ENCODE measurements at regions not wholly inside any gene's neighbourhood (a gene's known extent, or its start where the extent isn't known, plus 50 kb on each side); places are given as distances from the start of the nearest gene placed in this dataset.

DNA sequence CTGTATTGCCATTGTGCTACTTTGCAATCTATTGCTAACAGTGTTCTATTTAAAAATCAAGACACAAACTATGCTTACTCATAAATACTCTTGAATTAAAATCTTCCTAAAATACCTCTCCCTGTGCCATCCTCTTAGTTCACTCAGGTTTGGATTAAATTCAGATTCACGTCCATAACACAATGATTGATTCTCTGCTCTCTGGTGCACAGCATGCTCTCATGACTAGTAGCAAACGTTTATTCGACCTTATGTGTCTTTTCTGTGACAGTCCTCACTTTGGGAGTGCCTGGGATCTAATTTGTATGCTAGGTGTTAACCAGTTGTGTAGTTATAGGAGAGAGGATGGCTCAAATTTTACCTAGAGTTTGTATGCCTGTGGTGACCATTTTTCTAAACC lies 270.4 kb upstream of the FKBP1C start:
- H3K14ac ChIP-seq (replicated peaks; ENCODE audit: low read depth, low read length): no peak overlapping the region
- no peak overlapping the region for H3K4ac ChIP-seq (ENCODE audit: low read depth, low read length)
- H2BK15ac ChIP-seq (ENCODE audit: low read depth, low read length): no peak overlapping the region
- no peak overlapping the region for H2AK9ac ChIP-seq (replicated peaks; ENCODE audit: low read depth, low read length, poor library complexity)
- POLR2A ChIA-PET (ENCODE audit: unreplicated experiment): no interaction called here
- no peak overlapping the region for H2AFZ ChIP-seq (replicated peaks; ENCODE audit: low read length, poor library complexity)
- H3K9ac ChIP-seq (ENCODE audit: low read depth, low read length): no peak overlapping the region
- DNase-seq: no peak
- no peak for TF ChIP-seq MAZ (IDR thresholded peaks at IDR 0.05; ENCODE audit: borderline replicate concordance, low read depth, low read length)
- no peak for TF ChIP-seq FOS (IDR thresholded peaks at IDR 0.05; ENCODE audit: low read depth, low read length)
- no peak for TF ChIP-seq CEBPB (IDR thresholded peaks at IDR 0.05; ENCODE audit: low read depth, low read length)
- TF ChIP-seq CHD1 (IDR thresholded peaks at IDR 0.05; ENCODE audit: low read depth, low read length): no peak
- no peak for TF ChIP-seq RCOR1 (IDR thresholded peaks at IDR 0.05; ENCODE audit: insufficient replicate concordance, low read length)
- TF ChIP-seq, protein P1, sequence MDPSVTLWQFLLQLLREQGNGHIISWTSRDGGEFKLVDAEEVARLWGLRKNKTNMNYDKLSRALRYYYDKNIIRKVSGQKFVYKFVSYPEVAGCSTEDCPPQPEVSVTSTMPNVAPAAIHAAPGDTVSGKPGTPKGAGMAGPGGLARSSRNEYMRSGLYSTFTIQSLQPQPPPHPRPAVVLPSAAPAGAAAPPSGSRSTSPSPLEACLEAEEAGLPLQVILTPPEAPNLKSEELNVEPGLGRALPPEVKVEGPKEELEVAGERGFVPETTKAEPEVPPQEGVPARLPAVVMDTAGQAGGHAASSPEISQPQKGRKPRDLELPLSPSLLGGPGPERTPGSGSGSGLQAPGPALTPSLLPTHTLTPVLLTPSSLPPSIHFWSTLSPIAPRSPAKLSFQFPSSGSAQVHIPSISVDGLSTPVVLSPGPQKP (IDR thresholded peaks at IDR 0.05; ENCODE audit: borderline replicate concordance, low read depth, low read length): no peak
- TF ChIP-seq, protein P2, sequence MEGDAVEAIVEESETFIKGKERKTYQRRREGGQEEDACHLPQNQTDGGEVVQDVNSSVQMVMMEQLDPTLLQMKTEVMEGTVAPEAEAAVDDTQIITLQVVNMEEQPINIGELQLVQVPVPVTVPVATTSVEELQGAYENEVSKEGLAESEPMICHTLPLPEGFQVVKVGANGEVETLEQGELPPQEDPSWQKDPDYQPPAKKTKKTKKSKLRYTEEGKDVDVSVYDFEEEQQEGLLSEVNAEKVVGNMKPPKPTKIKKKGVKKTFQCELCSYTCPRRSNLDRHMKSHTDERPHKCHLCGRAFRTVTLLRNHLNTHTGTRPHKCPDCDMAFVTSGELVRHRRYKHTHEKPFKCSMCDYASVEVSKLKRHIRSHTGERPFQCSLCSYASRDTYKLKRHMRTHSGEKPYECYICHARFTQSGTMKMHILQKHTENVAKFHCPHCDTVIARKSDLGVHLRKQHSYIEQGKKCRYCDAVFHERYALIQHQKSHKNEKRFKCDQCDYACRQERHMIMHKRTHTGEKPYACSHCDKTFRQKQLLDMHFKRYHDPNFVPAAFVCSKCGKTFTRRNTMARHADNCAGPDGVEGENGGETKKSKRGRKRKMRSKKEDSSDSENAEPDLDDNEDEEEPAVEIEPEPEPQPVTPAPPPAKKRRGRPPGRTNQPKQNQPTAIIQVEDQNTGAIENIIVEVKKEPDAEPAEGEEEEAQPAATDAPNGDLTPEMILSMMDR (conservative IDR thresholded peaks at IDR 0.05; ENCODE audit: low read depth, low read length): no peak
- TF ChIP-seq BHLHE40 (IDR thresholded peaks at IDR 0.05; ENCODE audit: low read depth, low read length): no peak
- no peak for TF ChIP-seq RFX5 (IDR thresholded peaks at IDR 0.05; ENCODE audit: low read depth, low read length)
- TF ChIP-seq MAFK (IDR thresholded peaks at IDR 0.05; ENCODE audit: low read depth, low read length): no peak
- TF ChIP-seq, protein P3, sequence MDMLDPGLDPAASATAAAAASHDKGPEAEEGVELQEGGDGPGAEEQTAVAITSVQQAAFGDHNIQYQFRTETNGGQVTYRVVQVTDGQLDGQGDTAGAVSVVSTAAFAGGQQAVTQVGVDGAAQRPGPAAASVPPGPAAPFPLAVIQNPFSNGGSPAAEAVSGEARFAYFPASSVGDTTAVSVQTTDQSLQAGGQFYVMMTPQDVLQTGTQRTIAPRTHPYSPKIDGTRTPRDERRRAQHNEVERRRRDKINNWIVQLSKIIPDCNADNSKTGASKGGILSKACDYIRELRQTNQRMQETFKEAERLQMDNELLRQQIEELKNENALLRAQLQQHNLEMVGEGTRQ (IDR thresholded peaks at IDR 0.05; ENCODE audit: low read depth, low read length): no peak
- no peak for TF ChIP-seq MXI1 (IDR thresholded peaks at IDR 0.05; ENCODE audit: borderline replicate concordance, low read depth, low read length)
- no peak for TF ChIP-seq RAD21 (IDR thresholded peaks at IDR 0.05; ENCODE audit: low read length)
- TF ChIP-seq NFE2L2 (IDR thresholded peaks at IDR 0.05; ENCODE audit: low read depth, low read length): no peak
- TF ChIP-seq POLR2A (IDR thresholded peaks at IDR 0.05; ENCODE audit: low read depth, low read length): no peak
- TF ChIP-seq SMC3 (IDR thresholded peaks at IDR 0.05; ENCODE audit: low read depth, low read length): no peak
- no peaks in the 10 kb centered on the region for H4K20me1 ChIP-seq (ENCODE audit: insufficient read depth, low read length)
- no peak overlapping the region for H2BK20ac ChIP-seq (ENCODE audit: low read depth, low read length)
- no peak overlapping the region for H3K56ac ChIP-seq (ENCODE audit: extremely low read depth, insufficient read depth, low read length)
- CTCF ChIA-PET: no interaction called here
- no peak overlapping the region for H3K4me3 ChIP-seq (ENCODE audit: insufficient read depth, low read depth, low read length)
- no peak overlapping the region for H2BK120ac ChIP-seq (ENCODE audit: low read depth, low read length)
- no peak overlapping the region for H4K91ac ChIP-seq (ENCODE audit: insufficient read depth, low read depth, low read length)
- no peak overlapping the region for H4K8ac ChIP-seq (ENCODE audit: low read depth in 2 of 2, low read length in 2 of 2)
- H2BK5ac ChIP-seq (ENCODE audit: low read depth, low read length, poor library complexity, severe bottlenecking): no peak overlapping the region
- no peaks in the 10 kb centered on the region for H3K27me3 ChIP-seq (ENCODE audit: control insufficient read depth, insufficient read depth, low read length)
- ATAC-seq (ENCODE audit: low read depth): no peak
- no peak overlapping the region for H4K5ac ChIP-seq (ENCODE audit: low read depth, low read length)
- H3K18ac ChIP-seq (ENCODE audit: low read depth, low read length): no peak overlapping the region
- no peak overlapping the region for H3K23ac ChIP-seq (ENCODE audit: low read depth, low read length)
- no peak overlapping the region for H2AK5ac ChIP-seq (ENCODE audit: low read depth, low read length)
- no peaks in the 10 kb centered on the region for H3K9me1 ChIP-seq (ENCODE audit: insufficient read depth, low read length)
- no peak overlapping the region for H3K4me2 ChIP-seq (ENCODE audit: low read depth, low read length)
- intact Hi-C loops (cut with micrococcal nuclease) (no loop called here), dilution Hi-C loops (cut with HindIII; ENCODE audit: low sequenced_read_pairs, unreplicated experiment) (no loop called here), in situ Hi-C loops (cut with MboI; ENCODE audit: low sequenced_read_pairs) (no loop called here)
- H3K36me3 ChIP-seq (ENCODE audit: control insufficient read depth, insufficient read depth, low read length): no peaks in the 10 kb centered on the region
- no TSS peak for BruUV-seq (replicated peaks)
- H3K4me1 ChIP-seq (ENCODE audit: control insufficient read depth, insufficient read depth, low read length): no peaks in the 10 kb centered on the region
- H3K27ac ChIP-seq (ENCODE audit: insufficient read depth, low read length): no peak overlapping the region
- no peaks in the 10 kb centered on the region for H3K79me1 ChIP-seq (ENCODE audit: low read depth in 1 of 2, low read length in 2 of 2)
- no CpG with 5 or more reads among the region's 3 CpGs for WGBS, 2 experiments (ENCODE audit: extremely low coverage in 2 of 2, insufficient read length in 1 of 2)
- H3K9me3 ChIP-seq (ENCODE audit: control insufficient read depth, insufficient read depth, low read length): peaks cover 5% of the 10 kb centered on the region

All from IMR-90 (cell line).